Neural crest cell (in vitro differentiated cells): ENCODE measurements at regions not wholly inside any gene's neighbourhood (a gene's known extent, or its start where the extent isn't known, plus 50 kb on each side); places are given as distances from the start of the nearest gene placed in this dataset. TPM values are rescaled to one million over a fixed set of nuclear protein-coding genes. Genes with fewer than 3 reads are reported as not detected.

ENCODE experiments used
- DNase-seq: peaks from one replicate; pipeline ENCODE4 v3.0.0; 2021; ENCODE audit warnings: low read depth, mixed read lengths, low spot score
- H3K27ac Mint-ChIP-seq: one replicate; pipeline ENCODE4 v1.8.0; 2021; ENCODE audit warnings: mild to moderate bottlenecking, mixed read lengths; ENCODE audit not compliant: unreplicated experiment
- H3K27me3 Mint-ChIP-seq: 2 replicates; pipeline ENCODE4 v1.8.0; 2021; ENCODE audit warnings: low read depth, mild to moderate bottlenecking, mixed read lengths
- H3K36me3 Mint-ChIP-seq: 2 replicates; pipeline ENCODE4 v1.8.0; 2021; ENCODE audit warnings: low read depth, mild to moderate bottlenecking, mixed read lengths
- H3K4me1 Mint-ChIP-seq: 2 replicates; pipeline ENCODE4 v1.8.0; 2021; ENCODE audit warnings: mixed read lengths
- H3K4me3 Mint-ChIP-seq: one replicate; pipeline ENCODE4 v1.8.0; 2021; ENCODE audit warnings: mild to moderate bottlenecking, mixed read lengths
- H3K9me3 Mint-ChIP-seq: 2 replicates; pipeline ENCODE4 v1.8.0; 2021; ENCODE audit warnings: mixed read lengths
- CTCF ChIP-seq: fragments of 200-600 bp; sonication (generic); conservative IDR thresholded peaks from 2 replicates; pipeline ENCODE4 v1.5.0; 2021; ENCODE audit warnings: antibody characterized with exemption, mild to moderate bottlenecking
- microRNA-seq: library from miRNA; unstranded; fragments of <30 nt; microRNA quantifications from one replicate; pipeline ENCODE4, GENCODE V29; 2020

GRCh38 chr1:24984800-24985522 is 54.9 kb upstream of the RUNX3 start:
- H3K9me3 Mint-ChIP-seq: no peaks in the 10 kb centered on the region
- peak overlapping the region; percentile 78 for H3K27ac Mint-ChIP-seq
- peaks cover 8% of the 10 kb centered on the region for H3K4me1 Mint-ChIP-seq
- DNase-seq: no peak
- H3K36me3 Mint-ChIP-seq: no peaks in the 10 kb centered on the region
- H3K4me3 Mint-ChIP-seq: no peak overlapping the region
- no peaks in the 10 kb centered on the region for H3K27me3 Mint-ChIP-seq
- no peak for TF ChIP-seq CTCF

GRCh38 chr1:24984300-24984699 is 54.2 kb upstream of the RUNX3 start:
- Mint-ChIP-seq H3K36me3 (no peaks in the 10 kb centered on the region), H3K27me3 (no peaks in the 10 kb centered on the region), H3K4me3 (no peak overlapping the region), H3K4me1 (peaks cover 5% of the 10 kb centered on the region), H3K27ac (no peak overlapping the region), H3K9me3 (no peaks in the 10 kb centered on the region)
- TF ChIP-seq CTCF: no peak
- no peak for DNase-seq

- Mint-ChIP-seq H3K4me3 (no peak overlapping the region), H3K27me3 (peaks cover 6% of the 10 kb centered on the region), H3K9me3 (no peaks in the 10 kb centered on the region), H3K36me3 (no peaks in the 10 kb centered on the region), H3K4me1 (peaks cover 3% of the 10 kb centered on the region), H3K27ac (no peak overlapping the region)
- no peak for DNase-seq
- TF ChIP-seq CTCF: no peak
Measured at GRCh38 chr1:24983006-24983680, 53.1 kb upstream of the RUNX3 start.

- Mint-ChIP-seq H3K9me3 (peaks cover 5% of the 10 kb centered on the region), H3K36me3 (no peaks in the 10 kb centered on the region), H3K4me3 (no peak overlapping the region), H3K4me1 (peaks cover 5% of the 10 kb centered on the region), H3K27ac (no peak overlapping the region), H3K27me3 (peaks cover 9% of the 10 kb centered on the region)
- no peak for DNase-seq
- no peak for TF ChIP-seq CTCF
Measured at GRCh38 chr1:24981631-24982005, 51.5 kb upstream of the RUNX3 start.

GRCh38 chr1:24980836-24981630 is 51.0 kb upstream of the RUNX3 start:
- Mint-ChIP-seq H3K36me3 (peaks cover 4% of the 10 kb centered on the region), H3K4me3 (no peak overlapping the region), H3K27ac (no peak overlapping the region), H3K9me3 (peaks cover 9% of the 10 kb centered on the region), H3K4me1 (peaks cover 5% of the 10 kb centered on the region), H3K27me3 (peaks cover 9% of the 10 kb centered on the region)
- no peak for DNase-seq
- no peak for TF ChIP-seq CTCF

Small RNAs in the stretch of these regions (microRNA-seq; reads per million reads assigned to microRNA genes)
- gene MIR4425: not detected
